Gastrocnemius medialis (tissue), 4 donors: ENCODE measurements at regions not wholly inside any gene's neighbourhood (a gene's known extent, or its start where the extent isn't known, plus 50 kb on each side); places are given as distances from the start of the nearest gene placed in this dataset.

Experiments used
- CTCF ChIP-seq, 5 experiments: fragments of 450-650 bp in 3 of 5; fragments of 200-600 bp in 2 of 5; sonication (generic) in 2 of 5; IDR thresholded peaks in 4 of 5; conservative IDR thresholded peaks in 1 of 5; 1 replicate in 4 of 5; 2 replicates in 1 of 5; pipeline ENCODE4 v1.5.1; 2016 to 2019; ENCODE audit warnings: antibody characterized with exemption in 5 of 5, mild to moderate bottlenecking in 3 of 5, moderate library complexity in 3 of 5
- POLR2A ChIP-seq, 2 donors: fragments of 450-650 bp; IDR thresholded peaks; one replicate each; pipeline ENCODE4 v1.6.1; 2017; ENCODE audit warnings: antibody characterized with exemption in 2 of 2, mild to moderate bottlenecking in 2 of 2, moderate library complexity in 2 of 2

GRCh38 chr3:4899710-4900109 is 79.5 kb upstream of the BHLHE40 start:
- TF ChIP-seq CTCF (IDR thresholded peaks at IDR 0.05 in 4 of 5, conservative IDR thresholded peaks at IDR 0.05 in 1 of 5), result no peak
- no peak for TF ChIP-seq POLR2A (IDR thresholded peaks at IDR 0.05)
